ENCODE measurements at regions not wholly inside any gene's neighbourhood (a gene's known extent, or its start where the extent isn't known, plus 50 kb on each side); places are given as distances from the start of the nearest gene placed in this dataset.
"Not testable (repeated sequence)": the region's sequence is repeated elsewhere in the genome, so short reads cannot be mapped to it uniquely, and the experiment has no call there.

- H3K4me1 Mint-ChIP-seq (ENCODE audit: low read depth): no peaks in the 10 kb centered on the region
- no peak overlapping the region for H3K4me3 Mint-ChIP-seq
- DNase-seq: no peak
- ATAC-seq (replicated peaks in 1 of 2): no peak
- H3K9me3 Mint-ChIP-seq: peaks cover 7 to 21% of the 10 kb centered on the region in 2 donors
- no peak overlapping the region for H3K27ac Mint-ChIP-seq
- no peaks in the 10 kb centered on the region for H3K27me3 Mint-ChIP-seq (ENCODE audit: low read depth)
- H3K36me3 Mint-ChIP-seq (ENCODE audit: insufficient read depth in 2 of 2): no peaks in the 10 kb centered on the region
Measured at GRCh38 chr16:60367739-60368138, 1633.6 kb upstream of the GOT2 start.

- no peaks in the 10 kb centered on the region for H3K27me3 Mint-ChIP-seq (ENCODE audit: low read depth)
- ATAC-seq (replicated peaks in 1 of 2) (no peak), DNase-seq (no peak)
- H3K4me1 Mint-ChIP-seq (ENCODE audit: low read depth): no peaks in the 10 kb centered on the region
- H3K36me3 Mint-ChIP-seq (ENCODE audit: insufficient read depth in 2 of 2): no peaks in the 10 kb centered on the region
- H3K4me3 Mint-ChIP-seq: no peak overlapping the region
- no peak overlapping the region for H3K27ac Mint-ChIP-seq
- H3K9me3 Mint-ChIP-seq: peaks cover 3 to 7% of the 10 kb centered on the region in 2 donors
Measured at GRCh38 chr16:60363566-60363965, 1629.5 kb upstream of the GOT2 start.

- H3K4me3 Mint-ChIP-seq; H3K4me1 Mint-ChIP-seq (ENCODE audit: low read depth); H3K36me3 Mint-ChIP-seq (ENCODE audit: insufficient read depth in 2 of 2); H3K27me3 Mint-ChIP-seq (ENCODE audit: low read depth); DNase-seq; H3K9me3 Mint-ChIP-seq; H3K27ac Mint-ChIP-seq; ATAC-seq (replicated peaks in 1 of 2): not testable (repeated sequence)
Measured at GRCh38 chr16:60359866-60360265, 1625.8 kb upstream of the GOT2 start.

- not testable (repeated sequence) for H3K36me3 Mint-ChIP-seq (ENCODE audit: insufficient read depth in 2 of 2); H3K9me3 Mint-ChIP-seq; H3K27ac Mint-ChIP-seq; H3K27me3 Mint-ChIP-seq (ENCODE audit: low read depth); H3K4me1 Mint-ChIP-seq (ENCODE audit: low read depth); H3K4me3 Mint-ChIP-seq; DNase-seq; ATAC-seq (replicated peaks in 1 of 2)
Measured at GRCh38 chr16:60359412-60359811, 1625.3 kb upstream of the GOT2 start.

GRCh38 chr16:60357876-60358522 lies 1623.9 kb upstream of the GOT2 start:
- H3K9me3 Mint-ChIP-seq; H3K4me3 Mint-ChIP-seq; H3K27me3 Mint-ChIP-seq (ENCODE audit: low read depth); DNase-seq; H3K27ac Mint-ChIP-seq; H3K36me3 Mint-ChIP-seq (ENCODE audit: insufficient read depth in 2 of 2); ATAC-seq (replicated peaks in 1 of 2); H3K4me1 Mint-ChIP-seq (ENCODE audit: low read depth): not testable (repeated sequence)

- ATAC-seq (replicated peaks in 1 of 2) (no peak), DNase-seq (no peak)
- peaks cover 17 to 19% of the 10 kb centered on the region in 2 donors for H3K9me3 Mint-ChIP-seq
- H3K4me1 Mint-ChIP-seq (ENCODE audit: low read depth): no peaks in the 10 kb centered on the region
- H3K4me3 Mint-ChIP-seq: no peak overlapping the region
- H3K36me3 Mint-ChIP-seq (ENCODE audit: insufficient read depth in 2 of 2): peaks cover 3 to 4% of the 10 kb centered on the region in 2 donors
- no peaks in the 10 kb centered on the region for H3K27me3 Mint-ChIP-seq (ENCODE audit: low read depth)
- no peak overlapping the region for H3K27ac Mint-ChIP-seq
Measured at GRCh38 chr16:60346256-60346655, 1612.1 kb upstream of the GOT2 start.

GRCh38 chr16:60337671-60338070 lies 1603.6 kb upstream of the GOT2 start:
- DNase-seq (no peak), ATAC-seq (replicated peaks in 1 of 2) (no peak)
- peaks cover 2 to 7% of the 10 kb centered on the region in 2 donors for H3K9me3 Mint-ChIP-seq
- no peak overlapping the region for H3K4me3 Mint-ChIP-seq
- no peaks in the 10 kb centered on the region for H3K4me1 Mint-ChIP-seq (ENCODE audit: low read depth)
- H3K27ac Mint-ChIP-seq: no peak overlapping the region
- H3K27me3 Mint-ChIP-seq (ENCODE audit: low read depth): no peaks in the 10 kb centered on the region
- H3K36me3 Mint-ChIP-seq (ENCODE audit: insufficient read depth in 2 of 2): no peaks in the 10 kb centered on the region

GRCh38 chr16:60331168-60331567 lies 1597.1 kb upstream of the GOT2 start:
- DNase-seq: no peak
- H3K27ac Mint-ChIP-seq: no peak overlapping the region
- no peaks in the 10 kb centered on the region for H3K36me3 Mint-ChIP-seq (ENCODE audit: insufficient read depth in 2 of 2)
- no peaks in the 10 kb centered on the region for H3K4me1 Mint-ChIP-seq (ENCODE audit: low read depth)
- H3K27me3 Mint-ChIP-seq (ENCODE audit: low read depth): no peaks in the 10 kb centered on the region
- H3K4me3 Mint-ChIP-seq: no peak overlapping the region
- ATAC-seq (replicated peaks in 1 of 2): no peak
- peaks cover 2 to 5% of the 10 kb centered on the region in 2 donors for H3K9me3 Mint-ChIP-seq

- Mint-ChIP-seq H3K27ac (no peak overlapping the region), H3K4me1 (ENCODE audit: low read depth) (no peaks in the 10 kb centered on the region), H3K9me3 (peaks cover 5% of the 10 kb centered on the region in 2 donors), H3K36me3 (ENCODE audit: insufficient read depth in 2 of 2) (no peaks in the 10 kb centered on the region), H3K27me3 (ENCODE audit: low read depth) (no peaks in the 10 kb centered on the region), H3K4me3 (no peak overlapping the region)
- DNase-seq (no peak), ATAC-seq (replicated peaks in 1 of 2) (no peak)
Measured at GRCh38 chr16:60329108-60329507, 1595.0 kb upstream of the GOT2 start.

- Mint-ChIP-seq H3K27me3 (ENCODE audit: low read depth) (no peaks in the 10 kb centered on the region), H3K27ac (no peak overlapping the region), H3K9me3 (peaks cover 5 to 7% of the 10 kb centered on the region in 2 donors), H3K36me3 (ENCODE audit: insufficient read depth in 2 of 2) (no peaks in the 10 kb centered on the region), H3K4me3 (no peak overlapping the region), H3K4me1 (ENCODE audit: low read depth) (no peaks in the 10 kb centered on the region)
- no peak for DNase-seq
- no peak for ATAC-seq (replicated peaks in 1 of 2)
Measured at GRCh38 chr16:60328152-60328551, 1594.0 kb upstream of the GOT2 start.

- Mint-ChIP-seq H3K27me3 (ENCODE audit: low read depth) (no peaks in the 10 kb centered on the region), H3K4me3 (no peak overlapping the region), H3K36me3 (ENCODE audit: insufficient read depth in 2 of 2) (no peaks in the 10 kb centered on the region), H3K4me1 (ENCODE audit: low read depth) (no peaks in the 10 kb centered on the region), H3K9me3 (peaks cover 6 to 10% of the 10 kb centered on the region in 2 donors), H3K27ac (no peak overlapping the region)
- ATAC-seq (replicated peaks in 1 of 2): no peak
- no peak for DNase-seq
Measured at GRCh38 chr16:60318486-60318885, 1584.4 kb upstream of the GOT2 start.

- Mint-ChIP-seq H3K9me3 (peaks cover 9 to 13% of the 10 kb centered on the region in 2 donors), H3K4me1 (ENCODE audit: low read depth) (no peaks in the 10 kb centered on the region)
Measured at GRCh38 chr16:60310846-60311445, 1576.8 kb upstream of the GOT2 start.

GRCh38 chr16:60304720-60305119 lies 1570.6 kb upstream of the GOT2 start:
- no peaks in the 10 kb centered on the region for H3K36me3 Mint-ChIP-seq (ENCODE audit: insufficient read depth in 2 of 2)
- ATAC-seq (replicated peaks in 1 of 2): no peak
- H3K27me3 Mint-ChIP-seq (ENCODE audit: low read depth): no peaks in the 10 kb centered on the region
- peaks cover 6 to 17% of the 10 kb centered on the region in 2 donors for H3K9me3 Mint-ChIP-seq
- no peak for DNase-seq
- H3K4me1 Mint-ChIP-seq (ENCODE audit: low read depth): no peaks in the 10 kb centered on the region
- H3K27ac Mint-ChIP-seq: no peak overlapping the region
- no peak overlapping the region for H3K4me3 Mint-ChIP-seq

More at GRCh38 chr16:60310846-60311445, 1576.8 kb upstream of the GOT2 start:
- DNase-seq: no peak
- H3K4me3 Mint-ChIP-seq: no peak overlapping the region
- ATAC-seq (replicated peaks in 1 of 2): no peak
- no peaks in the 10 kb centered on the region for H3K27me3 Mint-ChIP-seq (ENCODE audit: low read depth)
- no peaks in the 10 kb centered on the region for H3K36me3 Mint-ChIP-seq (ENCODE audit: insufficient read depth in 2 of 2)
- H3K27ac Mint-ChIP-seq: no peak overlapping the region

- Mint-ChIP-seq H3K4me3 (no peak overlapping the region), H3K27ac (no peak overlapping the region), H3K36me3 (ENCODE audit: insufficient read depth in 2 of 2) (no peaks in the 10 kb centered on the region), H3K9me3 (peaks cover 6 to 17% of the 10 kb centered on the region in 2 donors), H3K27me3 (ENCODE audit: low read depth) (no peaks in the 10 kb centered on the region), H3K4me1 (ENCODE audit: low read depth) (no peaks in the 10 kb centered on the region)
- no peak for ATAC-seq (replicated peaks in 1 of 2)
- no peak for DNase-seq
Measured at GRCh38 chr16:60304066-60304465, 1570.0 kb upstream of the GOT2 start.

All from activated T-cell treated with anti-CD3 and anti-CD28 coated beads, Interleukin-2, amount 50 U/mL, for 72 hours (primary cell).